Body of pancreas (tissue), 4 donors: ENCODE measurements at regions not wholly inside any gene's neighbourhood (a gene's known extent, or its start where the extent isn't known, plus 50 kb on each side); places are given as distances from the start of the nearest gene placed in this dataset.

Experiments used
- ATAC-seq: fragments of 150-250 bp; one replicate; pipeline ENCODE4 v1.9.1; 2016
- DNase-seq, 4 donors: peaks; one replicate each; pipeline ENCODE4 v3.0.0-alpha.2; 2019
- H3K27ac ChIP-seq, 4 donors: fragments of 200-600 bp; sonication (generic); 1 replicate in 3 of 4; 2 replicates in 1 of 4; pipeline versions ENCODE4 v1.5.1 to v1.6.1; 2016 to 2019; ENCODE audit warnings: mild to moderate bottlenecking in 1 of 4, mixed read lengths in 1 of 4, moderate library complexity in 1 of 4
- H3K27me3 ChIP-seq, 2 donors: fragments of 200-600 bp; sonication (generic); one replicate each; pipeline ENCODE4 v1.6.0; 2016; ENCODE audit warnings: mild to moderate bottlenecking in 1 of 2
- H3K36me3 ChIP-seq, 2 donors: fragments of 200-600 bp; sonication (generic); replicated peaks in 1 of 2; 2 replicates each; pipeline ENCODE4 v1.5.1; 2016; ENCODE audit warnings: low read depth in 2 of 2; ENCODE audit not compliant: insufficient read depth in 1 of 2
- H3K4me1 ChIP-seq: fragments of 200-600 bp; sonication (generic); one replicate; pipeline ENCODE4 v1.6.0; 2016
- H3K4me3 ChIP-seq, 2 donors: fragments of 200-600 bp; sonication (generic); 1 replicate in 1 of 2; 2 replicates in 1 of 2; pipeline ENCODE4 v1.5.1; 2016 to 2019
- H3K9me3 ChIP-seq, 3 donors: fragments of 200-600 bp; sonication (generic); 1 replicate in 2 of 3; 2 replicates in 1 of 3; pipeline ENCODE4 v1.5.1; 2016
- CTCF ChIP-seq, 7 experiments: fragments of 450-650 bp in 4 of 7; fragments of 200-600 bp in 3 of 7; sonication (generic) in 3 of 7; IDR thresholded peaks; one replicate each; pipeline ENCODE4 v1.5.1; 2016 to 2019; ENCODE audit warnings: antibody characterized with exemption in 7 of 7
- POLR2A ChIP-seq, 3 donors: fragments of 450-650 bp; IDR thresholded peaks; one replicate each; pipeline ENCODE4 v1.6.1; 2016; ENCODE audit warnings: antibody characterized with exemption in 3 of 3, mild to moderate bottlenecking in 2 of 3
- WGBS, 2 donors: methylation state at CpG; one replicate each; pipeline ENCODE4 v1.1.5; 2017; 5-methylcytosine and 5-hydroxymethylcytosine counted together
- intact Hi-C: fragments of 100-400 bp; cut with DNase I; formaldehyde crosslinking; loops from one replicate; pipeline ENCODE4 v1.15.1; 2023

DNA sequence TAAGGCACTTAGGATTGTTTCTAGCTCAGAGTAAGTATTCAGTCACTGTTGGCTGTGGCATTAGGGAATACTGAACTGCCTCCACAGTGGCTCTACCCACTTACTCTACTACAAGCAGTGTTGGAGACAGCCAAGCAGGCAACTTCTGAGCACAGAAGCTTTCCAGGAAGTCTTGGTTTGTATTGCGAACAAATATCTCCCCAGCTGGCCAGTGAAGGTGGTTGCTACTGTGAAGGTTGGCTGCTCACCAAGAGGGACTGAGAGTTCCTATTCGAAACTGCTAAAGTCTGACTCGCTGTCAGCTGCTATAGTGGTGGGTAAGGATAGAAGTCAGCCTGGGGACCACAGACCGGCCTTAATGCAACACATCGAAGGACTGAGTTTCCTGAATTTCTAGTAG, 319.1 kb downstream of the KIF4B start:
- Histone ChIP-seq H3K4me3 (no peak overlapping the region), H3K9me3 (no peaks in the 10 kb centered on the region), H3K27ac (no peak overlapping the region), H3K27me3 (no peaks in the 10 kb centered on the region), H3K4me1 (no peaks in the 10 kb centered on the region), H3K36me3 (no peaks in the 10 kb centered on the region)
- no peak for TF ChIP-seq POLR2A (IDR thresholded peaks at IDR 0.05)
- no peak for TF ChIP-seq CTCF (IDR thresholded peaks at IDR 0.05)
- intact Hi-C loops = no loop called here
- DNase-seq (no peak), ATAC-seq (no peak)
- 73 to 76% methylated on average over 5 of the region's 5 CpGs for WGBS, 2 donors

DNA sequence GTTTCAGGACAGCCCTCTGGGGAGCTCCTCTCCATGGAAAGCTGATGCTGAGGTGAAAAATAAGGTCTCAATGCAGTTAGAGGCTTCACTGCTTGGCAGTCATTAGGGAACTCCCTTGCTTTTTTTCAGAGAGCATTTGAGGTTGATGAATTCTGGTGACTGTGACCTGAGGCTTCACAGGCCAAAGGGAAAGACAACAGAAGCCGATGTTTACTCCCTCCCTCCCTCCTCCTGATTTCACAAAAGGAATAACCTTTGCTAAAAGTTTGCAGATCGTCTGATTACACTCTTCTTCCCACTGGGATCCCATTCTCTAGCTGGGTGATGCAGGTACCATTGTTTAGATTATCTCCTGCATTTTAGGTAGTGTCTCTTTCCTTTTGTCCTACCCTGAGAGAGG, 329.4 kb downstream of the KIF4B start:
- H3K27ac ChIP-seq = no peak overlapping the region
- TF ChIP-seq POLR2A (IDR thresholded peaks at IDR 0.05) (no peak), CTCF (IDR thresholded peaks at IDR 0.05) (no peak)
- no peaks in the 10 kb centered on the region for H3K36me3 ChIP-seq
- 6 to 10% methylated on average over 2 of the region's 2 CpGs for WGBS, 2 donors
- H3K4me1 ChIP-seq = no peaks in the 10 kb centered on the region
- ATAC-seq (no peak), DNase-seq (no peak)
- no peaks in the 10 kb centered on the region for H3K9me3 ChIP-seq
- no peaks in the 10 kb centered on the region for H3K27me3 ChIP-seq
- intact Hi-C loops = no loop called here
- no peak overlapping the region for H3K4me3 ChIP-seq

GRCh38 chr5:155343468-155343867, 329.9 kb downstream of the KIF4B start:
- Histone ChIP-seq H3K27me3 (no peaks in the 10 kb centered on the region), H3K4me3 (no peak overlapping the region), H3K36me3 (no peaks in the 10 kb centered on the region), H3K4me1 (no peaks in the 10 kb centered on the region), H3K27ac (no peak overlapping the region), H3K9me3 (no peaks in the 10 kb centered on the region)
- 20 to 53% methylated on average over 1 of the region's 1 CpG for WGBS, 2 donors
- no peak for ATAC-seq
- TF ChIP-seq CTCF (IDR thresholded peaks at IDR 0.05) (no peak), POLR2A (IDR thresholded peaks at IDR 0.05) (no peak)
- intact Hi-C loops = no loop called here
- DNase-seq = no peak

- ATAC-seq = no peak
- intact Hi-C loops = no loop called here
Observed at GRCh38 chr5:155353231-155353630, 339.7 kb downstream of the KIF4B start.

More at GRCh38 chr5:155353231-155353630, 339.7 kb downstream of the KIF4B start:
- no peak overlapping the region for H3K27ac ChIP-seq
- no peak for DNase-seq
- no peaks in the 10 kb centered on the region for H3K4me1 ChIP-seq
- no peaks in the 10 kb centered on the region for H3K36me3 ChIP-seq
- no peaks in the 10 kb centered on the region for H3K27me3 ChIP-seq
- peaks cover 0 to 17% (median 0%) of the 10 kb centered on the region in 3 donors for H3K9me3 ChIP-seq
- no peak for TF ChIP-seq POLR2A (IDR thresholded peaks at IDR 0.05)
- TF ChIP-seq CTCF (IDR thresholded peaks at IDR 0.05) = no peak
- no peak overlapping the region for H3K4me3 ChIP-seq
